B cell (primary cell): ENCODE measurements at regions not wholly inside any gene's neighbourhood (a gene's known extent, or its start where the extent isn't known, plus 50 kb on each side); places are given as distances from the start of the nearest gene placed in this dataset.

Experiments
- CTCF ChIP-seq: fragments of 200-600 bp; IDR thresholded peaks from one replicate; pipeline ENCODE4 v1.8.0; 2022; ENCODE audit warnings: antibody characterized with exemption, mild to moderate bottlenecking
- EZH2 ChIP-seq: IDR thresholded peaks from 2 replicates; pipeline ENCODE4 v1.6.1; 2012; ENCODE audit warnings: borderline replicate concordance, low read depth, mild to moderate bottlenecking, moderate library complexity, low read length; ENCODE audit not compliant: insufficient read depth, poor library complexity, severe bottlenecking

GRCh38 chr13:40082639-40083038 is 427.2 kb downstream of the COG6 start:
- no peak for TF ChIP-seq CTCF
- TF ChIP-seq EZH2, result no peak
